ENCODE measurements at regions not wholly inside any gene's neighbourhood (a gene's known extent, or its start where the extent isn't known, plus 50 kb on each side); places are given as distances from the start of the nearest gene placed in this dataset.

- Histone ChIP-seq H3K9me2 (ENCODE audit: insufficient read depth) (no peaks in the 10 kb centered on the region), H3K4me2 (ENCODE audit: low read length) (no peak overlapping the region), H3K79me2 (ENCODE audit: insufficient read depth, low read length) (no peaks in the 10 kb centered on the region), H4K20me1 (ENCODE audit: insufficient read depth) (no peaks in the 10 kb centered on the region), H3K9me3 (ENCODE audit: control insufficient read depth in 1 of 2, insufficient read depth in 1 of 2, low read depth in 1 of 2, low read length in 2 of 2) (no peaks in the 10 kb centered on the region), H2AFZ (ENCODE audit: low read depth, low read length, poor library complexity, severe bottlenecking) (no peak overlapping the region), H3K27ac (ENCODE audit: low read depth, low read length) (no peak overlapping the region), H3K9ac (ENCODE audit: low read length) (no peak overlapping the region), H3K4me1 (ENCODE audit: control insufficient read depth in 1 of 2, insufficient read depth in 2 of 2, low read length in 2 of 2) (no peaks in the 10 kb centered on the region), H3K36me3 (ENCODE audit: control insufficient read depth in 1 of 2, insufficient read depth in 2 of 2, low read length in 2 of 2) (no peaks in the 10 kb centered on the region), H3K4me3 (replicated peaks in 1 of 2; ENCODE audit: low read depth in 1 of 2, low read length in 2 of 2) (no peak overlapping the region), H3K27me3 (ENCODE audit: insufficient read depth, low read length) (no peaks in the 10 kb centered on the region)
- ChIA-PET RAD21 (ENCODE audit: low non-redundant PET in 1 of 2, low total read pairs in 2 of 2, uncharacterized antibody in 2 of 2, unreplicated experiment in 2 of 2) (no interaction called here), POLR2A (no interaction called here), CTCF (no interaction called here)
- no peak for DNase-seq (ENCODE audit: low read depth, low spot score)
- intact Hi-C loops (cut with micrococcal nuclease), result no loop called here
- no TSS peak for BruUV-seq (replicated peaks)
- no peak for ATAC-seq
- TF ChIP-seq CBX3 (IDR thresholded peaks at IDR 0.05; ENCODE audit: low read depth) (no peak), REST (IDR thresholded peaks at IDR 0.05; ENCODE audit: low read depth) (no peak), SRF (IDR thresholded peaks at IDR 0.05; ENCODE audit: low read depth) (no peak), ATF3 (IDR thresholded peaks at IDR 0.05) (no peak), TCF7L2 (IDR thresholded peaks at IDR 0.05; ENCODE audit: borderline replicate concordance, extremely low read depth, insufficient read depth, insufficient read length) (no peak), ZNF274 (IDR thresholded peaks at IDR 0.05; ENCODE audit: low read depth, low read length) (no peak), CEBPB (IDR thresholded peaks at IDR 0.05; ENCODE audit: low read depth) (no peak), EZH2phosphoT487 (IDR thresholded peaks at IDR 0.05; ENCODE audit: borderline replicate concordance) (no peak), MAX (IDR thresholded peaks at IDR 0.05) (no peak), SIN3A (IDR thresholded peaks at IDR 0.05; ENCODE audit: low read depth) (no peak), FOSL1 (IDR thresholded peaks at IDR 0.05; ENCODE audit: low read depth) (no peak), EZH2 (IDR thresholded peaks at IDR 0.05) (no peak), POLR2A (IDR thresholded peaks at IDR 0.05; ENCODE audit: borderline replicate concordance, extremely low read depth, insufficient read depth, insufficient read length) (no peak), RAD21 (IDR thresholded peaks at IDR 0.05; ENCODE audit: low read depth) (no peak), JUND (IDR thresholded peaks at IDR 0.05) (no peak), ZBTB33 (IDR thresholded peaks at IDR 0.05; ENCODE audit: extremely low read depth, insufficient replicate concordance, low read length) (no peak), ZFX (IDR thresholded peaks at IDR 0.05) (no peak)
Measured at GRCh38 chr2:145600811-145601210, 1080.9 kb upstream of the ZEB2 start.
